Ishikawa (cell line): ENCODE measurements at regions not wholly inside any gene's neighbourhood (a gene's known extent, or its start where the extent isn't known, plus 50 kb on each side); places are given as distances from the start of the nearest gene placed in this dataset.

Experiments
- CEBPB ChIP-seq: IDR thresholded peaks from 2 replicates; pipeline ENCODE4 v1.6.1; 2012
- CREB1 ChIP-seq: IDR thresholded peaks from 2 replicates; pipeline ENCODE4 v1.6.1; 2012; ENCODE audit warnings: low read depth
- EGR1 ChIP-seq: IDR thresholded peaks from 2 replicates; pipeline ENCODE4 v1.6.1; 2012
- EP300 ChIP-seq: IDR thresholded peaks from 2 replicates; pipeline ENCODE4 v1.6.1; 2012; ENCODE audit warnings: borderline replicate concordance
- NFIC ChIP-seq: IDR thresholded peaks from 2 replicates; pipeline ENCODE4 v1.6.1; 2012
- RAD21 ChIP-seq: IDR thresholded peaks from 2 replicates; pipeline ENCODE4 v1.6.1; 2012; ENCODE audit warnings: low read depth
- TAF1 ChIP-seq: IDR thresholded peaks from 2 replicates; pipeline ENCODE4 v1.6.1; 2012; ENCODE audit warnings: low read depth, mild to moderate bottlenecking
- TCF12 ChIP-seq: IDR thresholded peaks from 2 replicates; pipeline ENCODE4 v1.6.1; 2012; ENCODE audit warnings: low read depth
- TEAD4 ChIP-seq: IDR thresholded peaks from 2 replicates; pipeline ENCODE4 v1.6.1; 2012
- YY1 ChIP-seq: IDR thresholded peaks from 2 replicates; pipeline ENCODE4 v1.6.1; 2012; ENCODE audit warnings: low read depth
- ZBTB7A ChIP-seq: IDR thresholded peaks from 2 replicates; pipeline ENCODE4 v1.6.1; 2012; ENCODE audit warnings: low read depth
- TF ChIP-seq, protein P1 (sequence below): IDR thresholded peaks from 2 replicates; pipeline ENCODE4 v1.6.1; 2012; ENCODE audit warnings: low read depth, mild to moderate bottlenecking
- TF ChIP-seq, protein P2 (sequence below): IDR thresholded peaks from 2 replicates; pipeline ENCODE4 v1.6.1; 2012
- TF ChIP-seq, protein P3 (sequence below): IDR thresholded peaks from 2 replicates; pipeline ENCODE4 v1.6.1; 2012

DNA sequence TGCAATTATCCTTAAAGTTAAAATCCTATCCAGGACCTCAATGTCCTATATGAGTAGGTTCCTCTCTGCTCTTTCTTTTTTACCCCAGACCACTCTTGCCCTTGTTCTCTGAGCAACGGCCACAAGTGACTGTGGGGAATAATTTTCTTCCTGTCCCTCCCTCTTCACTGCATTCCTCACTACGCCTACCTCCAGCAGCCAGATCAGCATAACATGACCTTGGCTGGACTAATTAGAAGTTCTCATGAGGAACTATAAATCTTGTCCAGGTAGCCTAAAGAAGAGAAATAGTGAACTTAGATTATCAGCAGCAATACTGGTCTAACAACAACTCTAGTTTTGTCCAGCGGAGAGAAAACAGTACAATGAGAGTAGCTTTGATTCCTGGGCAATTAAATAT lies 643.8 kb upstream of the KLHL29 start:
- TF ChIP-seq, protein P1, sequence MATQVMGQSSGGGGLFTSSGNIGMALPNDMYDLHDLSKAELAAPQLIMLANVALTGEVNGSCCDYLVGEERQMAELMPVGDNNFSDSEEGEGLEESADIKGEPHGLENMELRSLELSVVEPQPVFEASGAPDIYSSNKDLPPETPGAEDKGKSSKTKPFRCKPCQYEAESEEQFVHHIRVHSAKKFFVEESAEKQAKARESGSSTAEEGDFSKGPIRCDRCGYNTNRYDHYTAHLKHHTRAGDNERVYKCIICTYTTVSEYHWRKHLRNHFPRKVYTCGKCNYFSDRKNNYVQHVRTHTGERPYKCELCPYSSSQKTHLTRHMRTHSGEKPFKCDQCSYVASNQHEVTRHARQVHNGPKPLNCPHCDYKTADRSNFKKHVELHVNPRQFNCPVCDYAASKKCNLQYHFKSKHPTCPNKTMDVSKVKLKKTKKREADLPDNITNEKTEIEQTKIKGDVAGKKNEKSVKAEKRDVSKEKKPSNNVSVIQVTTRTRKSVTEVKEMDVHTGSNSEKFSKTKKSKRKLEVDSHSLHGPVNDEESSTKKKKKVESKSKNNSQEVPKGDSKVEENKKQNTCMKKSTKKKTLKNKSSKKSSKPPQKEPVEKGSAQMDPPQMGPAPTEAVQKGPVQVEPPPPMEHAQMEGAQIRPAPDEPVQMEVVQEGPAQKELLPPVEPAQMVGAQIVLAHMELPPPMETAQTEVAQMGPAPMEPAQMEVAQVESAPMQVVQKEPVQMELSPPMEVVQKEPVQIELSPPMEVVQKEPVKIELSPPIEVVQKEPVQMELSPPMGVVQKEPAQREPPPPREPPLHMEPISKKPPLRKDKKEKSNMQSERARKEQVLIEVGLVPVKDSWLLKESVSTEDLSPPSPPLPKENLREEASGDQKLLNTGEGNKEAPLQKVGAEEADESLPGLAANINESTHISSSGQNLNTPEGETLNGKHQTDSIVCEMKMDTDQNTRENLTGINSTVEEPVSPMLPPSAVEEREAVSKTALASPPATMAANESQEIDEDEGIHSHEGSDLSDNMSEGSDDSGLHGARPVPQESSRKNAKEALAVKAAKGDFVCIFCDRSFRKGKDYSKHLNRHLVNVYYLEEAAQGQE = no peak
- TF ChIP-seq CREB1 (no peak), EP300 (no peak), NFIC (no peak), TAF1 (no peak), YY1 (no peak), CEBPB (no peak), EGR1 (no peak), TEAD4 (no peak), ZBTB7A (no peak), TCF12 (no peak), RAD21 (no peak)
- TF ChIP-seq, protein P2, sequence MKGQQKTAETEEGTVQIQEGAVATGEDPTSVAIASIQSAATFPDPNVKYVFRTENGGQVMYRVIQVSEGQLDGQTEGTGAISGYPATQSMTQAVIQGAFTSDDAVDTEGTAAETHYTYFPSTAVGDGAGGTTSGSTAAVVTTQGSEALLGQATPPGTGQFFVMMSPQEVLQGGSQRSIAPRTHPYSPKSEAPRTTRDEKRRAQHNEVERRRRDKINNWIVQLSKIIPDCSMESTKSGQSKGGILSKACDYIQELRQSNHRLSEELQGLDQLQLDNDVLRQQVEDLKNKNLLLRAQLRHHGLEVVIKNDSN = no peak
- TF ChIP-seq, protein P3, sequence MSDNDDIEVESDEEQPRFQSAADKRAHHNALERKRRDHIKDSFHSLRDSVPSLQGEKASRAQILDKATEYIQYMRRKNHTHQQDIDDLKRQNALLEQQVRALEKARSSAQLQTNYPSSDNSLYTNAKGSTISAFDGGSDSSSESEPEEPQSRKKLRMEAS = no peak
